GM12878 (cell line): ENCODE measurements at regions not wholly inside any gene's neighbourhood (a gene's known extent, or its start where the extent isn't known, plus 50 kb on each side); places are given as distances from the start of the nearest gene placed in this dataset.

Experiments used
- ATAC-seq: fragments of 200-7000 bp; cut with Tn5 transposase; 3 replicates; pipeline ENCODE4 v1.9.1; 2020; ENCODE audit warnings: mild to moderate bottlenecking, moderate library complexity
- BruUV-seq: library from RNA; stranded (reverse); fragments of 400-500 nt; replicated peaks from 2 replicates; lab custom pipeline; 2021; lab: Mats Ljungman, UMichigan
- CTCF ChIA-PET: fragments of 300-600 bp; sonication (Branson Sonifier 250); formaldehyde crosslinking; extraction: SDS; loops from one replicate; lab custom pipeline; 2021; ENCODE audit warnings: inconsistent platforms; lab: Yijun Ruan, JAX
- POLR2A ChIA-PET: fragments of 350-600 bp; formaldehyde crosslinking; extraction: SDS; loops from one replicate; lab custom pipeline; 2021; ENCODE audit warnings: inconsistent platforms; lab: Charles Lee
- RAD21 ChIA-PET: fragments of 300-600 bp; sonication (Branson Sonifier 250); formaldehyde crosslinking; loops from one replicate; lab custom pipeline; 2023; ENCODE audit warnings: antibody characterized with exemption; ENCODE audit not compliant: unreplicated experiment; lab: Charles Lee
- SMC1A ChIA-PET: fragments of 300-600 bp; sonication (Branson Sonifier 250); formaldehyde crosslinking; loops from one replicate; lab custom pipeline; 2023; ENCODE audit not compliant: unreplicated experiment, uncharacterized antibody; lab: Charles Lee
- DNase-seq: peaks from one replicate; pipeline ENCODE4 v3.0.0-alpha.2; 2011; ENCODE audit warnings: low read depth, low spot score
- FAIRE-seq: peaks from 3 replicates; lab custom pipeline; 2011; peaks lifted over from hg19 to GRCh38; lab: Jason Lieb, UNC
- H2AFZ ChIP-seq: 2 replicates; pipeline ENCODE4 v1.6.0; 2011; ENCODE audit warnings: low read depth, low read length, control low read depth; ENCODE audit not compliant: control insufficient read depth
- H3K27ac ChIP-seq: 2 replicates; pipeline ENCODE4 v1.5.1; 2011; ENCODE audit warnings: control low read depth; ENCODE audit not compliant: control insufficient read depth, insufficient read depth
- H3K27me3 ChIP-seq, 2 experiments: replicated peaks in 1 of 2; 2 replicates each; pipeline versions ENCODE4 v1.6.0 to v1.6.1; 2011; ENCODE audit warnings: low read length in 1 of 2; ENCODE audit not compliant: control insufficient read depth in 2 of 2, insufficient read depth in 2 of 2
- H3K36me3 ChIP-seq, 2 experiments: 2 replicates each; pipeline ENCODE4 v1.5.1; 2011; ENCODE audit warnings: low read length in 1 of 2; ENCODE audit not compliant: control insufficient read depth in 2 of 2, insufficient read depth in 2 of 2
- H3K4me1 ChIP-seq: 2 replicates; pipeline ENCODE4 v1.6.1; 2011; ENCODE audit warnings: mild to moderate bottlenecking, low read length, moderate library complexity, mixed read lengths; ENCODE audit not compliant: control insufficient read depth, insufficient read depth
- H3K4me2 ChIP-seq: 2 replicates; pipeline ENCODE4 v1.6.0; 2011; ENCODE audit warnings: control low read depth; ENCODE audit not compliant: control insufficient read depth, insufficient read depth
- H3K4me3 ChIP-seq: fragments of 200-600 bp; sonication (generic); 2 replicates; pipeline ENCODE4 v1.5.1; 2016
- H3K79me2 ChIP-seq: 2 replicates; pipeline ENCODE4 v1.6.0; 2011; ENCODE audit warnings: low read length; ENCODE audit not compliant: control insufficient read depth, insufficient read depth
- H3K9ac ChIP-seq: 2 replicates; pipeline ENCODE4 v1.8.0; 2011; ENCODE audit warnings: low read length, control low read depth, mixed read lengths; ENCODE audit not compliant: control insufficient read depth, insufficient read depth
- H3K9me3 ChIP-seq: replicated peaks from 3 replicates; pipeline ENCODE4 v1.5.1; 2011; ENCODE audit warnings: mild to moderate bottlenecking, low read length; ENCODE audit not compliant: control insufficient read depth, insufficient read depth
- H4K20me1 ChIP-seq: 2 replicates; pipeline ENCODE4 v1.6.0; 2011; ENCODE audit not compliant: control insufficient read depth, insufficient read depth
- ATF2 ChIP-seq: IDR thresholded peaks from 2 replicates; pipeline ENCODE4 v1.6.1; 2012; ENCODE audit warnings: low read length, inconsistent platforms
- CHD4 ChIP-seq: fragments of 200-600 bp; sonication (generic); IDR thresholded peaks from 2 replicates; pipeline ENCODE4 v1.6.1; 2016; ENCODE audit warnings: mild to moderate bottlenecking
- E2F4 ChIP-seq: IDR thresholded peaks from 2 replicates; pipeline ENCODE4 v1.6.1; 2012; ENCODE audit warnings: low read depth, low read length, improper control_type of control experiment
- E2F8 ChIP-seq: fragments of 450-650 bp; IDR thresholded peaks from 2 replicates; pipeline ENCODE4 v1.6.1; 2018; ENCODE audit warnings: mild to moderate bottlenecking, low read depth, moderate library complexity; ENCODE audit not compliant: partially characterized antibody
- EED ChIP-seq: sonication (generic); IDR thresholded peaks from 2 replicates; pipeline ENCODE4 v1.6.1; 2016; ENCODE audit warnings: antibody characterized with exemption, low read depth
- EGR1 ChIP-seq, 2 experiments: IDR thresholded peaks; 1 replicate in 1 of 2; 2 replicates in 1 of 2; pipeline ENCODE4 v1.6.1; 2011 to 2012; ENCODE audit warnings: low read depth in 2 of 2, low read length in 2 of 2, borderline replicate concordance in 1 of 2, mild to moderate bottlenecking in 1 of 2, moderate library complexity in 1 of 2
- FOXK2 ChIP-seq: fragments of 450-650 bp; IDR thresholded peaks from 2 replicates; pipeline ENCODE4 v1.6.1; 2017; ENCODE audit warnings: mild to moderate bottlenecking, moderate library complexity
- HDGF ChIP-seq: fragments of 450-650 bp; IDR thresholded peaks from 2 replicates; pipeline ENCODE4 v1.6.1; 2016; ENCODE audit warnings: antibody characterized with exemption
- KAT2A ChIP-seq: conservative IDR thresholded peaks from 2 replicates; pipeline ENCODE4 v1.6.1; 2011; ENCODE audit warnings: low read depth, low read length; ENCODE audit not compliant: control insufficient read depth
- NR2F1 ChIP-seq: fragments of 450-650 bp; conservative IDR thresholded peaks from 2 replicates; pipeline ENCODE4 v1.6.1; 2017; ENCODE audit warnings: mild to moderate bottlenecking
- NRF1 ChIP-seq: conservative IDR thresholded peaks from 2 replicates; pipeline ENCODE4 v1.6.1; 2011; ENCODE audit warnings: mild to moderate bottlenecking, low read depth, low read length, improper control_type of control experiment
- POU2F2 ChIP-seq: IDR thresholded peaks from 3 replicates; pipeline ENCODE4 v1.6.1; 2011; ENCODE audit warnings: low read depth, mild to moderate bottlenecking, low read length, borderline replicate concordance
- RAD21 ChIP-seq: IDR thresholded peaks from 2 replicates; pipeline ENCODE4 v1.6.1; 2011; ENCODE audit warnings: mild to moderate bottlenecking, low read depth, low read length, moderate library complexity; ENCODE audit not compliant: insufficient read depth
- SIX5 ChIP-seq: IDR thresholded peaks from 2 replicates; pipeline ENCODE4 v1.6.1; 2011; ENCODE audit warnings: mild to moderate bottlenecking, low read depth, low read length, moderate library complexity; ENCODE audit not compliant: severe bottlenecking
- SMAD5 ChIP-seq: IDR thresholded peaks from 2 replicates; pipeline ENCODE4 v1.6.1; 2016; ENCODE audit warnings: antibody characterized with exemption, low read depth
- SREBF1 ChIP-seq: IDR thresholded peaks from 2 replicates; pipeline ENCODE4 v1.6.1; 2012; ENCODE audit warnings: mild to moderate bottlenecking, low read length
- TCF3 ChIP-seq: IDR thresholded peaks from 2 replicates; pipeline ENCODE4 v1.6.1; 2012; ENCODE audit warnings: low read depth, mild to moderate bottlenecking, low read length, borderline replicate concordance; ENCODE audit not compliant: insufficient read depth
- YBX1 ChIP-seq: fragments of 450-650 bp; IDR thresholded peaks from 2 replicates; pipeline ENCODE4 v1.6.1; 2016; ENCODE audit warnings: antibody characterized with exemption
- ZNF207 ChIP-seq: fragments of 450-650 bp; IDR thresholded peaks from 2 replicates; pipeline ENCODE4 v1.6.1; 2014; ENCODE audit warnings: antibody characterized with exemption, mild to moderate bottlenecking, borderline replicate concordance
- ZNF217 ChIP-seq: fragments of 450-650 bp; IDR thresholded peaks from 2 replicates; pipeline ENCODE4 v1.6.1; 2017; ENCODE audit warnings: antibody characterized with exemption, mild to moderate bottlenecking
- WGBS: methylation state at CpG from one replicate; pipeline ENCODE4 v1.1.6; 2016; ENCODE audit warnings: low lambda C conversion rate; ENCODE audit not compliant: insufficient replicate concordance, insufficient coverage; ENCODE audit errors: missing lambda C conversion rate; 5-methylcytosine and 5-hydroxymethylcytosine counted together
- in situ Hi-C: fragments of 300-500 bp; cut with MboI; formaldehyde crosslinking; loops from 9 replicates; pipeline ENCODE4 v1.14.3; 2018; ENCODE audit warnings: mixed read lengths
- intact Hi-C: fragments of 100-400 bp; cut with micrococcal nuclease; formaldehyde crosslinking; loops from one replicate; pipeline ENCODE4 v1.14.2; 2022; ENCODE audit not compliant: unreplicated experiment

GRCh38 chr16:80345701-80346100 is 195.1 kb upstream of the DYNLRB2 start:
- H3K4me2 ChIP-seq: no peak overlapping the region
- no peaks in the 10 kb centered on the region for H3K36me3 ChIP-seq
- no peak for ATAC-seq
- no peak overlapping the region for H3K9ac ChIP-seq
- no TSS peak for BruUV-seq
- no peak for FAIRE-seq
- 43% methylated on average over 3 of the region's 3 CpGs for WGBS
- H3K27me3 ChIP-seq: no peaks in the 10 kb centered on the region
- SMC1A ChIA-PET: no interaction called here
- DNase-seq: no peak
- H3K4me3 ChIP-seq: no peak overlapping the region
- no peaks in the 10 kb centered on the region for H3K4me1 ChIP-seq
- H2AFZ ChIP-seq: no peak overlapping the region
- H3K27ac ChIP-seq: no peak overlapping the region
- CTCF ChIA-PET: interaction anchor here (1.4 kb wide), 1 partner anchor 179 kb away, joined by 5 read pairs; no protein-coding TSS in a partner anchor
- in situ Hi-C loops (no loop called here), intact Hi-C loops (no loop called here)
- TF ChIP-seq SIX5: no peak
- no peak for TF ChIP-seq YBX1
- no peak for TF ChIP-seq HDGF
- no peak for TF ChIP-seq ATF2
- TF ChIP-seq FOXK2: no peak
- no peak for TF ChIP-seq ZNF217
- TF ChIP-seq TCF3: no peak
- TF ChIP-seq SMAD5: no peak
- TF ChIP-seq POU2F2: no peak
- TF ChIP-seq CHD4: no peak
- no peak for TF ChIP-seq NRF1
- no peak for TF ChIP-seq EED
- no peak for TF ChIP-seq SREBF1
- no peak for TF ChIP-seq NR2F1
- TF ChIP-seq KAT2A: no peak
- TF ChIP-seq RAD21: no peak
- TF ChIP-seq E2F8: no peak
- no peak for TF ChIP-seq E2F4
- no peak for TF ChIP-seq ZNF207
- no peak for TF ChIP-seq EGR1 (IDR thresholded peaks at IDR 0.05; ENCODE audit: borderline replicate concordance in 1 of 2, low read depth in 2 of 2, low read length in 2 of 2)
- no peaks in the 10 kb centered on the region for H4K20me1 ChIP-seq
- H3K79me2 ChIP-seq: no peaks in the 10 kb centered on the region
- POLR2A ChIA-PET: no interaction called here
- RAD21 ChIA-PET: no interaction called here
- no peaks in the 10 kb centered on the region; the same call in 2 of the 3 replicates for H3K9me3 ChIP-seq
